ENCODE measurements at regions not wholly inside any gene's neighbourhood (a gene's known extent, or its start where the extent isn't known, plus 50 kb on each side); places are given as distances from the start of the nearest gene placed in this dataset.
"Not testable (repeated sequence)": the region's sequence is repeated elsewhere in the genome, so short reads cannot be mapped to it uniquely, and the experiment has no call there.

- no peak for ATAC-seq
- 60 to 71% methylated on average over 2 to 3 of the region's 3 CpGs for WGBS, 2 donors (ENCODE audit: low coverage in 1 of 2)
Observed at GRCh38 chr10:22158426-22158825, 59.4 kb downstream of the EBLN1 start.

GRCh38 chr10:22156750-22157149, 61.1 kb downstream of the EBLN1 start:
- no peak for ATAC-seq
- WGBS, 2 donors (ENCODE audit: low coverage in 1 of 2), result 56 to 61% methylated on average over 2 to 3 of the region's 3 CpGs
- no peak overlapping the region for H3K27ac ChIP-seq
- no peaks in the 10 kb centered on the region for H3K4me1 ChIP-seq
- no peaks in the 10 kb centered on the region for H3K27me3 ChIP-seq
- TF ChIP-seq CTCF (IDR thresholded peaks at IDR 0.05), result no peak
- H3K36me3 ChIP-seq, result no peaks in the 10 kb centered on the region
- peaks cover 0 to under 1% (median 0%) of the 10 kb centered on the region in 3 donors for H3K9me3 ChIP-seq
- no peak overlapping the region for H3K4me3 ChIP-seq

More at GRCh38 chr10:22158426-22158825, 59.4 kb downstream of the EBLN1 start:
- no peaks in the 10 kb centered on the region for H3K4me1 ChIP-seq
- H3K4me3 ChIP-seq, result no peak overlapping the region
- no peaks in the 10 kb centered on the region for H3K27me3 ChIP-seq
- H3K36me3 ChIP-seq, result no peaks in the 10 kb centered on the region
- H3K9me3 ChIP-seq, result no peaks in the 10 kb centered on the region
- TF ChIP-seq POLR2AphosphoS5 (IDR thresholded peaks at IDR 0.05) (no peak), EP300 (IDR thresholded peaks at IDR 0.05) (no peak), POLR2A (IDR thresholded peaks at IDR 0.05) (no peak), CTCF (IDR thresholded peaks at IDR 0.05) (no peak)
- no peak overlapping the region for H3K27ac ChIP-seq

- 75 to 90% methylated on average over 1 of the region's 1 CpG for WGBS, 2 donors (ENCODE audit: low coverage in 1 of 2)
- no peaks in the 10 kb centered on the region for H3K36me3 ChIP-seq
- no peak overlapping the region for H3K27ac ChIP-seq
- no peak for ATAC-seq
- TF ChIP-seq CTCF (IDR thresholded peaks at IDR 0.05) (no peak), POLR2A (IDR thresholded peaks at IDR 0.05) (no peak), EP300 (IDR thresholded peaks at IDR 0.05) (no peak), POLR2AphosphoS5 (IDR thresholded peaks at IDR 0.05) (no peak)
- H3K27me3 ChIP-seq, result no peaks in the 10 kb centered on the region
- H3K9me3 ChIP-seq, result peaks cover 0 to 14% (median 0%) of the 10 kb centered on the region in 3 donors
- H3K4me3 ChIP-seq, result no peak overlapping the region
- H3K4me1 ChIP-seq, result no peaks in the 10 kb centered on the region
Observed at GRCh38 chr10:22152403-22152802, 65.4 kb downstream of the EBLN1 start.

GRCh38 chr10:22150842-22151241, 67.0 kb downstream of the EBLN1 start:
- no peak overlapping the region for H3K4me3 ChIP-seq
- no peak overlapping the region for H3K27ac ChIP-seq
- ATAC-seq, result no peak
- 89 to 100% methylated on average over 1 of the region's 1 CpG for WGBS, 2 donors (ENCODE audit: low coverage in 1 of 2)
- no peaks in the 10 kb centered on the region for H3K4me1 ChIP-seq
- no peaks in the 10 kb centered on the region for H3K36me3 ChIP-seq
- peaks cover 0 to 14% (median 0%) of the 10 kb centered on the region in 3 donors for H3K9me3 ChIP-seq
- H3K27me3 ChIP-seq, result no peaks in the 10 kb centered on the region
- TF ChIP-seq POLR2AphosphoS5 (IDR thresholded peaks at IDR 0.05), result no peak
- TF ChIP-seq POLR2A (IDR thresholded peaks at IDR 0.05), result no peak
- no peak for TF ChIP-seq CTCF (IDR thresholded peaks at IDR 0.05)
- TF ChIP-seq EP300 (IDR thresholded peaks at IDR 0.05), result no peak

GRCh38 chr10:22148961-22149360, 68.9 kb downstream of the EBLN1 start:
- Histone ChIP-seq H3K36me3 (no peaks in the 10 kb centered on the region), H3K4me3 (no peak overlapping the region), H3K4me1 (no peaks in the 10 kb centered on the region), H3K9me3 (peaks cover 0 to 14% (median 0%) of the 10 kb centered on the region in 3 donors), H3K27ac (no peak overlapping the region), H3K27me3 (no peaks in the 10 kb centered on the region)
- TF ChIP-seq POLR2AphosphoS5 (IDR thresholded peaks at IDR 0.05) (no peak), CTCF (IDR thresholded peaks at IDR 0.05) (no peak), EP300 (IDR thresholded peaks at IDR 0.05) (no peak), POLR2A (IDR thresholded peaks at IDR 0.05) (no peak)
- no peak for ATAC-seq

GRCh38 chr10:22145873-22146272, 71.9 kb downstream of the EBLN1 start:
- H3K36me3 ChIP-seq, H3K9me3 ChIP-seq, H3K27ac ChIP-seq, ATAC-seq, H3K27me3 ChIP-seq, H3K4me3 ChIP-seq, H3K4me1 ChIP-seq: not testable (repeated sequence)
- WGBS, 2 donors (ENCODE audit: low coverage in 1 of 2), result 80 to 93% methylated on average over 1 to 2 of the region's 2 CpGs
